ENCODE measurements at regions not wholly inside any gene's neighbourhood (a gene's known extent, or its start where the extent isn't known, plus 50 kb on each side); places are given as distances from the start of the nearest gene placed in this dataset.

- Histone ChIP-seq H3K27me3 (ENCODE audit: control insufficient read depth in 3 of 3, insufficient read depth in 3 of 3, low read length in 2 of 3) (peaks cover 0 to under 1% (median 0%) of the 10 kb centered on the region in 3 donors), H3K27ac (ENCODE audit: low read depth in 1 of 2, low read length in 1 of 2) (no peak overlapping the region), H3K9ac (ENCODE audit: insufficient read depth in 1 of 2, low read length in 2 of 2) (no peak overlapping the region), H3K4me1 (ENCODE audit: control insufficient read depth in 5 of 5, insufficient read depth in 5 of 5, low read length in 5 of 5) (no peaks in the 10 kb centered on the region), H3K4me3 (no peak overlapping the region), H3K36me3 (ENCODE audit: control insufficient read depth in 4 of 4, insufficient read depth in 4 of 4, low read length in 4 of 4) (no peaks in the 10 kb centered on the region), H3K9me3 (ENCODE audit: control insufficient read depth in 4 of 4, insufficient read depth in 3 of 4, low read length in 3 of 4) (peaks cover 0 to 8% (median 2%) of the 10 kb centered on the region in 4 donors)
- DNase-seq (no peak), ATAC-seq (ENCODE audit: insufficient read depth, low FRiP score) (no peak)
- no peak for TF ChIP-seq CTCF (IDR thresholded peaks at IDR 0.05; ENCODE audit: control extremely low read depth, extremely low read depth)
- WGBS, 2 donors, result 81 to 85% methylated on average over 7 of the region's 7 CpGs
Observed at GRCh38 chr22:27358096-27358870, 443.3 kb downstream of the MN1 start.

GRCh38 chr22:27370269-27370668 is 431.3 kb downstream of the MN1 start:
- no peaks in the 10 kb centered on the region for H3K36me3 ChIP-seq (ENCODE audit: control insufficient read depth in 4 of 4, insufficient read depth in 4 of 4, low read length in 4 of 4)
- H3K4me3 ChIP-seq, result no peak overlapping the region
- peak; percentile 61 to 81 (median 62) for DNase-seq
- no peak for TF ChIP-seq CTCF (IDR thresholded peaks at IDR 0.05; ENCODE audit: control extremely low read depth, extremely low read depth)
- H3K4me1 ChIP-seq (ENCODE audit: control insufficient read depth in 5 of 5, insufficient read depth in 5 of 5, low read length in 5 of 5), result peaks cover 0 to 4% (median 0%) of the 10 kb centered on the region in 5 donors
- WGBS, 2 donors, result 29 to 46% methylated on average over 4 of the region's 4 CpGs
- no peak overlapping the region for H3K9ac ChIP-seq (ENCODE audit: insufficient read depth in 1 of 2, low read length in 2 of 2)
- ATAC-seq (ENCODE audit: insufficient read depth, low FRiP score), result no peak
- no peak overlapping the region for H3K27ac ChIP-seq (ENCODE audit: low read depth in 1 of 2, low read length in 1 of 2)
- H3K9me3 ChIP-seq (ENCODE audit: control insufficient read depth in 4 of 4, insufficient read depth in 3 of 4, low read length in 3 of 4), result peaks cover 0 to 2% (median 0%) of the 10 kb centered on the region in 4 donors
- no peaks in the 10 kb centered on the region for H3K27me3 ChIP-seq (ENCODE audit: control insufficient read depth in 3 of 3, insufficient read depth in 3 of 3, low read length in 2 of 3)

- no peak overlapping the region for H3K4me3 ChIP-seq
- no peaks in the 10 kb centered on the region for H3K36me3 ChIP-seq (ENCODE audit: control insufficient read depth in 4 of 4, insufficient read depth in 4 of 4, low read length in 4 of 4)
- DNase-seq, result no peak
- no peak for TF ChIP-seq CTCF (IDR thresholded peaks at IDR 0.05; ENCODE audit: control extremely low read depth, extremely low read depth)
- peaks cover 0 to 4% (median 0%) of the 10 kb centered on the region in 5 donors for H3K4me1 ChIP-seq (ENCODE audit: control insufficient read depth in 5 of 5, insufficient read depth in 5 of 5, low read length in 5 of 5)
- H3K9me3 ChIP-seq (ENCODE audit: control insufficient read depth in 4 of 4, insufficient read depth in 3 of 4, low read length in 3 of 4), result peaks cover 0 to 2% (median 0%) of the 10 kb centered on the region in 4 donors
- ATAC-seq (ENCODE audit: insufficient read depth, low FRiP score), result no peak
- H3K27ac ChIP-seq (ENCODE audit: low read depth in 1 of 2, low read length in 1 of 2), result no peak overlapping the region
- H3K9ac ChIP-seq (ENCODE audit: insufficient read depth in 1 of 2, low read length in 2 of 2), result no peak overlapping the region
- H3K27me3 ChIP-seq (ENCODE audit: control insufficient read depth in 3 of 3, insufficient read depth in 3 of 3, low read length in 2 of 3), result no peaks in the 10 kb centered on the region
- 90 to 94% methylated on average over 4 of the region's 4 CpGs for WGBS, 2 donors
Observed at GRCh38 chr22:27370987-27371386, 430.6 kb downstream of the MN1 start.

Measured in lung (tissue), 11 donors.